HCT116 (cell line): ENCODE measurements at regions not wholly inside any gene's neighbourhood (a gene's known extent, or its start where the extent isn't known, plus 50 kb on each side); places are given as distances from the start of the nearest gene placed in this dataset.

Source experiments
- ATAC-seq: fragments of 200-7000 bp; cut with Tn5 transposase; 2 replicates; pipeline ENCODE4 v1.9.1; 2020; ENCODE audit warnings: mild to moderate bottlenecking, moderate library complexity
- BruUV-seq: library from RNA; stranded (reverse); fragments of 400-500 nt; replicated peaks from 2 replicates; lab custom pipeline; 2021; lab: Mats Ljungman, UMichigan
- CTCF ChIA-PET: fragments of 300-600 bp; sonication (Branson Sonifier 250); formaldehyde crosslinking; loops from one replicate; lab custom pipeline; 2021; ENCODE audit warnings: antibody characterized with exemption; lab: Charles Lee
- POLR2A ChIA-PET: fragments of 300-600, 350-600 bp; sonication (Branson Sonifier 250); formaldehyde crosslinking; loops from one replicate; lab custom pipeline; 2021; ENCODE audit warnings: antibody characterized with exemption; lab: Charles Lee
- RAD21 ChIA-PET, 2 experiments: fragments of 300-600 bp; sonication (Branson Sonifier 250); formaldehyde crosslinking; loops; one replicate each; lab custom pipeline; 2023; ENCODE audit warnings: low total read pairs in 2 of 2; ENCODE audit not compliant: uncharacterized antibody in 2 of 2, unreplicated experiment in 2 of 2, low non-redundant PET in 1 of 2; lab: Charles Lee
- DNase-seq: peaks from one replicate; pipeline ENCODE4 v3.0.0-alpha.2; 2010; ENCODE audit warnings: low read depth, low spot score
- H2AFZ ChIP-seq: fragments of 200-600 bp; shearing (Covaris generic), sonication (generic); 2 replicates; pipeline ENCODE4 v1.6.1; 2017; ENCODE audit warnings: low read depth, mixed run types, mixed read lengths, antibody characterized with exemption, low read length; ENCODE audit not compliant: poor library complexity, severe bottlenecking
- H3K27ac ChIP-seq: 2 replicates; pipeline ENCODE4 v1.5.1; 2012; ENCODE audit warnings: low read depth, low read length
- H3K27me3 ChIP-seq: fragments of 200-600 bp; sonication (generic); 2 replicates; pipeline ENCODE4 v1.6.1; 2016; ENCODE audit warnings: mixed run types, low read length, mixed read lengths; ENCODE audit not compliant: insufficient read depth
- H3K36me3 ChIP-seq, 2 experiments: fragments of 200-500 bp in 1 of 2; fragments of 200-600 bp in 1 of 2; sonication (Bioruptor generic) in 1 of 2; sonication (generic) in 1 of 2; 2 replicates each; pipeline versions ENCODE4 v1.5.1 to v1.6.1; 2014 to 2016; ENCODE audit warnings: low read length in 2 of 2, inconsistent platforms in 1 of 2, mixed read lengths in 1 of 2, mixed run types in 1 of 2; ENCODE audit not compliant: insufficient read depth in 2 of 2, control insufficient read depth in 1 of 2
- H3K4me1 ChIP-seq, 2 experiments: fragments of 200-600 bp in 1 of 2; sonication (generic) in 1 of 2; 2 replicates each; pipeline versions ENCODE4 v1.5.1 to v1.6.1; 2012 to 2017; ENCODE audit warnings: low read length in 2 of 2, inconsistent platforms in 1 of 2, mild to moderate bottlenecking in 1 of 2, mixed read lengths in 1 of 2, mixed run types in 1 of 2, moderate library complexity in 1 of 2; ENCODE audit not compliant: insufficient read depth in 2 of 2, control insufficient read depth in 1 of 2
- H3K4me2 ChIP-seq: fragments of 200-600 bp; sonication (generic); 2 replicates; pipeline ENCODE4 v1.6.1; 2017; ENCODE audit warnings: mixed run types, low read length, mixed read lengths
- H3K4me3 ChIP-seq, 2 experiments: fragments of 200-600 bp in 1 of 2; sonication (generic) in 1 of 2; replicated peaks in 1 of 2; 2 replicates each; pipeline ENCODE4 v1.5.1; 2011 to 2016; ENCODE audit warnings: low read length in 2 of 2, control low read depth in 1 of 2, low read depth in 1 of 2, mild to moderate bottlenecking in 1 of 2, mixed read lengths in 1 of 2, mixed run types in 1 of 2
- H3K79me2 ChIP-seq: fragments of 200-600 bp; sonication (generic); 2 replicates; pipeline ENCODE4 v1.6.1; 2017; ENCODE audit warnings: mild to moderate bottlenecking, mixed run types, low read length, moderate library complexity, mixed read lengths; ENCODE audit not compliant: insufficient read depth
- H3K9ac ChIP-seq: fragments of 200-600 bp; sonication (generic); 2 replicates; pipeline ENCODE4 v1.6.1; 2016; ENCODE audit warnings: low read length, mixed read lengths
- H3K9me2 ChIP-seq: fragments of 200-600 bp; sonication (generic), shearing (Covaris generic); 2 replicates; pipeline ENCODE4 v1.6.1; 2017; ENCODE audit warnings: mixed run types, mild to moderate bottlenecking, moderate library complexity; ENCODE audit not compliant: insufficient read depth
- H3K9me3 ChIP-seq, 2 experiments: fragments of 200-500 bp in 1 of 2; fragments of 200-600 bp in 1 of 2; sonication (Bioruptor generic) in 1 of 2; sonication (generic) in 1 of 2; 2 replicates each; pipeline ENCODE4 v1.6.1; 2014 to 2017; ENCODE audit warnings: low read length in 2 of 2, mixed read lengths in 2 of 2, inconsistent platforms in 1 of 2, low read depth in 1 of 2, mild to moderate bottlenecking in 1 of 2, mixed run types in 1 of 2, moderate library complexity in 1 of 2; ENCODE audit not compliant: control insufficient read depth in 1 of 2, insufficient read depth in 1 of 2
- H4K20me1 ChIP-seq: fragments of 200-600 bp; sonication (generic), shearing (Covaris generic); 2 replicates; pipeline ENCODE4 v1.6.1; 2017; ENCODE audit warnings: mixed run types, mild to moderate bottlenecking, moderate library complexity; ENCODE audit not compliant: insufficient read depth
- CBX3 ChIP-seq: IDR thresholded peaks from 2 replicates; pipeline ENCODE4 v1.6.1; 2012; ENCODE audit warnings: low read depth
- CEBPB ChIP-seq: IDR thresholded peaks from 2 replicates; pipeline ENCODE4 v1.6.1; 2012; ENCODE audit warnings: low read depth
- EGR1 ChIP-seq: IDR thresholded peaks from 2 replicates; pipeline ENCODE4 v1.6.1; 2012; ENCODE audit warnings: low read depth
- ELF1 ChIP-seq: IDR thresholded peaks from 2 replicates; pipeline ENCODE4 v1.6.1; 2012; ENCODE audit warnings: low read depth, borderline replicate concordance
- EZH2 ChIP-seq: fragments of 200-600 bp; sonication (generic); IDR thresholded peaks from 2 replicates; pipeline ENCODE4 v1.6.1; 2017; ENCODE audit warnings: antibody characterized with exemption, mixed run types
- EZH2phosphoT487 ChIP-seq: fragments of 200-600 bp; IDR thresholded peaks from 2 replicates; pipeline ENCODE4 v1.6.1; 2018; ENCODE audit warnings: antibody characterized with exemption, borderline replicate concordance
- FOSL1 ChIP-seq: IDR thresholded peaks from 2 replicates; pipeline ENCODE4 v1.6.1; 2012; ENCODE audit warnings: low read depth
- POLR2A ChIP-seq: IDR thresholded peaks from 2 replicates; pipeline ENCODE4 v1.7.0; 2011; ENCODE audit warnings: borderline replicate concordance; ENCODE audit not compliant: insufficient read depth, insufficient read length; ENCODE audit errors: extremely low read depth
- POLR2AphosphoS5 ChIP-seq: IDR thresholded peaks from 2 replicates; pipeline ENCODE4 v1.6.1; 2011; ENCODE audit warnings: mild to moderate bottlenecking, low read depth, low read length, moderate library complexity
- RAD21 ChIP-seq: IDR thresholded peaks from 2 replicates; pipeline ENCODE4 v1.6.1; 2012; ENCODE audit warnings: low read depth, mild to moderate bottlenecking
- SIN3A ChIP-seq: IDR thresholded peaks from 2 replicates; pipeline ENCODE4 v1.6.1; 2012; ENCODE audit warnings: low read depth
- SP1 ChIP-seq: IDR thresholded peaks from 2 replicates; pipeline ENCODE4 v1.6.1; 2012; ENCODE audit warnings: low read depth
- SRF ChIP-seq: IDR thresholded peaks from 2 replicates; pipeline ENCODE4 v1.6.1; 2012; ENCODE audit warnings: low read depth
- TCF7L2 ChIP-seq: IDR thresholded peaks from 2 replicates; pipeline ENCODE4 v1.7.0; 2011; ENCODE audit warnings: borderline replicate concordance, inconsistent platforms; ENCODE audit not compliant: insufficient read depth, insufficient read length; ENCODE audit errors: extremely low read depth
- YY1 ChIP-seq: IDR thresholded peaks from 2 replicates; pipeline ENCODE4 v1.6.1; 2011; ENCODE audit warnings: low read length, low read depth, moderate library complexity, mild to moderate bottlenecking; ENCODE audit not compliant: insufficient replicate concordance; ENCODE audit errors: extremely low read depth
- ZBTB33 ChIP-seq: IDR thresholded peaks from 2 replicates; pipeline ENCODE4 v1.6.1; 2011; ENCODE audit warnings: mild to moderate bottlenecking, low read length, moderate library complexity; ENCODE audit not compliant: insufficient replicate concordance; ENCODE audit errors: extremely low read depth
- ZNF274 ChIP-seq: fragments of 200-500 bp; sonication (Bioruptor generic); IDR thresholded peaks from 2 replicates; pipeline ENCODE4 v1.6.1; 2014; ENCODE audit warnings: mild to moderate bottlenecking, low read depth, low read length, inconsistent platforms
- intact Hi-C: fragments of 100-400 bp; cut with micrococcal nuclease; formaldehyde crosslinking; loops from 2 replicates; pipeline ENCODE4 v1.10.0; 2022
- TF ChIP-seq, protein P1 (sequence below): IDR thresholded peaks from 2 replicates; pipeline ENCODE4 v1.6.1; 2012; ENCODE audit warnings: low read depth
- TF ChIP-seq, protein P2 (sequence below): IDR thresholded peaks from 2 replicates; pipeline ENCODE4 v1.6.1; 2012
- TF ChIP-seq, protein P3 (sequence below), 3 experiments: fragments of 200-600 bp in 1 of 3; sonication (generic) in 1 of 3; IDR thresholded peaks in 2 of 3; conservative IDR thresholded peaks in 1 of 3; 2 replicates each; pipeline ENCODE4 v1.5.1; 2012 to 2017; ENCODE audit warnings: low read depth in 2 of 3, low read length in 2 of 3, antibody characterized with exemption in 1 of 3, borderline replicate concordance in 1 of 3, control low read depth in 1 of 3, mild to moderate bottlenecking in 1 of 3, mixed read lengths in 1 of 3, mixed run types in 1 of 3, moderate library complexity in 1 of 3; ENCODE audit not compliant: insufficient read depth in 1 of 3
- TF ChIP-seq, protein P4 (sequence below): IDR thresholded peaks from 2 replicates; pipeline ENCODE4 v1.6.1; 2012

GRCh38 chr2:51813247-51813646 is 781.3 kb upstream of the NRXN1 start:
- peak overlapping the region; percentile 38 for H3K4me2 ChIP-seq
- BruUV-seq: no TSS peak
- TF ChIP-seq SP1 (peak; percentile 30; the same call in 1 of the 2 replicates), ELF1 (peak; percentile 41), EZH2 (no peak), ZNF274 (no peak), EGR1 (no peak), CBX3 (no peak), TCF7L2 (no peak), CEBPB (peak; percentile 55), POLR2AphosphoS5 (no peak), SRF (no peak), SIN3A (no peak), RAD21 (no peak), FOSL1 (peak; percentile 59), YY1 (no peak), EZH2phosphoT487 (no peak), ZBTB33 (no peak), POLR2A (no peak)
- TF ChIP-seq, protein P1, sequence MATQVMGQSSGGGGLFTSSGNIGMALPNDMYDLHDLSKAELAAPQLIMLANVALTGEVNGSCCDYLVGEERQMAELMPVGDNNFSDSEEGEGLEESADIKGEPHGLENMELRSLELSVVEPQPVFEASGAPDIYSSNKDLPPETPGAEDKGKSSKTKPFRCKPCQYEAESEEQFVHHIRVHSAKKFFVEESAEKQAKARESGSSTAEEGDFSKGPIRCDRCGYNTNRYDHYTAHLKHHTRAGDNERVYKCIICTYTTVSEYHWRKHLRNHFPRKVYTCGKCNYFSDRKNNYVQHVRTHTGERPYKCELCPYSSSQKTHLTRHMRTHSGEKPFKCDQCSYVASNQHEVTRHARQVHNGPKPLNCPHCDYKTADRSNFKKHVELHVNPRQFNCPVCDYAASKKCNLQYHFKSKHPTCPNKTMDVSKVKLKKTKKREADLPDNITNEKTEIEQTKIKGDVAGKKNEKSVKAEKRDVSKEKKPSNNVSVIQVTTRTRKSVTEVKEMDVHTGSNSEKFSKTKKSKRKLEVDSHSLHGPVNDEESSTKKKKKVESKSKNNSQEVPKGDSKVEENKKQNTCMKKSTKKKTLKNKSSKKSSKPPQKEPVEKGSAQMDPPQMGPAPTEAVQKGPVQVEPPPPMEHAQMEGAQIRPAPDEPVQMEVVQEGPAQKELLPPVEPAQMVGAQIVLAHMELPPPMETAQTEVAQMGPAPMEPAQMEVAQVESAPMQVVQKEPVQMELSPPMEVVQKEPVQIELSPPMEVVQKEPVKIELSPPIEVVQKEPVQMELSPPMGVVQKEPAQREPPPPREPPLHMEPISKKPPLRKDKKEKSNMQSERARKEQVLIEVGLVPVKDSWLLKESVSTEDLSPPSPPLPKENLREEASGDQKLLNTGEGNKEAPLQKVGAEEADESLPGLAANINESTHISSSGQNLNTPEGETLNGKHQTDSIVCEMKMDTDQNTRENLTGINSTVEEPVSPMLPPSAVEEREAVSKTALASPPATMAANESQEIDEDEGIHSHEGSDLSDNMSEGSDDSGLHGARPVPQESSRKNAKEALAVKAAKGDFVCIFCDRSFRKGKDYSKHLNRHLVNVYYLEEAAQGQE: no peak
- TF ChIP-seq, protein P2, sequence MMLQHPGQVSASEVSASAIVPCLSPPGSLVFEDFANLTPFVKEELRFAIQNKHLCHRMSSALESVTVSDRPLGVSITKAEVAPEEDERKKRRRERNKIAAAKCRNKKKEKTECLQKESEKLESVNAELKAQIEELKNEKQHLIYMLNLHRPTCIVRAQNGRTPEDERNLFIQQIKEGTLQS: no peak
- TF ChIP-seq, protein P3, sequence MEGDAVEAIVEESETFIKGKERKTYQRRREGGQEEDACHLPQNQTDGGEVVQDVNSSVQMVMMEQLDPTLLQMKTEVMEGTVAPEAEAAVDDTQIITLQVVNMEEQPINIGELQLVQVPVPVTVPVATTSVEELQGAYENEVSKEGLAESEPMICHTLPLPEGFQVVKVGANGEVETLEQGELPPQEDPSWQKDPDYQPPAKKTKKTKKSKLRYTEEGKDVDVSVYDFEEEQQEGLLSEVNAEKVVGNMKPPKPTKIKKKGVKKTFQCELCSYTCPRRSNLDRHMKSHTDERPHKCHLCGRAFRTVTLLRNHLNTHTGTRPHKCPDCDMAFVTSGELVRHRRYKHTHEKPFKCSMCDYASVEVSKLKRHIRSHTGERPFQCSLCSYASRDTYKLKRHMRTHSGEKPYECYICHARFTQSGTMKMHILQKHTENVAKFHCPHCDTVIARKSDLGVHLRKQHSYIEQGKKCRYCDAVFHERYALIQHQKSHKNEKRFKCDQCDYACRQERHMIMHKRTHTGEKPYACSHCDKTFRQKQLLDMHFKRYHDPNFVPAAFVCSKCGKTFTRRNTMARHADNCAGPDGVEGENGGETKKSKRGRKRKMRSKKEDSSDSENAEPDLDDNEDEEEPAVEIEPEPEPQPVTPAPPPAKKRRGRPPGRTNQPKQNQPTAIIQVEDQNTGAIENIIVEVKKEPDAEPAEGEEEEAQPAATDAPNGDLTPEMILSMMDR (IDR thresholded peaks at IDR 0.05 in 2 of 3, conservative IDR thresholded peaks at IDR 0.05 in 1 of 3; ENCODE audit: borderline replicate concordance in 1 of 3, insufficient read depth in 1 of 3, low read depth in 2 of 3, low read length in 2 of 3): no peak
- TF ChIP-seq, protein P4, sequence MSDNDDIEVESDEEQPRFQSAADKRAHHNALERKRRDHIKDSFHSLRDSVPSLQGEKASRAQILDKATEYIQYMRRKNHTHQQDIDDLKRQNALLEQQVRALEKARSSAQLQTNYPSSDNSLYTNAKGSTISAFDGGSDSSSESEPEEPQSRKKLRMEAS: no peak
- H4K20me1 ChIP-seq: no peaks in the 10 kb centered on the region
- H3K4me1 ChIP-seq: peaks cover 0 to 23% of the 10 kb centered on the region in 2 experiments; a peak in 2 of 4 replicates
- peak overlapping the region; percentile 72 for H2AFZ ChIP-seq
- no peaks in the 10 kb centered on the region for H3K79me2 ChIP-seq
- no peak for ATAC-seq
- H3K4me3 ChIP-seq: no peak overlapping the region
- ChIA-PET CTCF (no interaction called here), POLR2A (no interaction called here), RAD21 (no interaction called here)
- no peaks in the 10 kb centered on the region for H3K36me3 ChIP-seq
- no peak overlapping the region for H3K9ac ChIP-seq
- H3K27me3 ChIP-seq: no peaks in the 10 kb centered on the region
- DNase-seq: peak; percentile 3
- no peaks in the 10 kb centered on the region for H3K9me2 ChIP-seq
- intact Hi-C loops: no loop called here
- no peak overlapping the region for H3K27ac ChIP-seq
- no peaks in the 10 kb centered on the region for H3K9me3 ChIP-seq
